Stimulated activated CD4-positive, alpha-beta T cell treated with anti-CD3 and anti-CD28 coated beads, Interleukin-15, amount 100 ng/mL, for 1 hour (primary cell): ENCODE measurements at regions not wholly inside any gene's neighbourhood (a gene's known extent, or its start where the extent isn't known, plus 50 kb on each side); places are given as distances from the start of the nearest gene placed in this dataset.

Source experiments
- DNase-seq, 2 donors: peaks; one replicate each; pipeline ENCODE4 v3.0.0-alpha.2; 2020; ENCODE audit warnings: low read depth in 1 of 2, low spot score in 1 of 2

GRCh38 chr9:78848061-78848460 lies 551.1 kb downstream of the PSAT1 start:
- DNase-seq, result no peak

- no peak for DNase-seq
Measured at GRCh38 chr9:78856144-78856543, 559.2 kb downstream of the PSAT1 start.

GRCh38 chr9:78856781-78857180 lies 559.9 kb downstream of the PSAT1 start:
- DNase-seq, result no peak

GRCh38 chr9:78857373-78858225 lies 560.7 kb downstream of the PSAT1 start:
- no peak for DNase-seq

GRCh38 chr9:78858266-78858665 lies 561.3 kb downstream of the PSAT1 start:
- no peak for DNase-seq

GRCh38 chr9:78860801-78861475 lies 564.0 kb downstream of the PSAT1 start:
- no peak for DNase-seq

GRCh38 chr9:78863531-78863930 lies 566.6 kb downstream of the PSAT1 start:
- DNase-seq, result no peak

GRCh38 chr9:78865737-78866136 lies 568.8 kb downstream of the PSAT1 start:
- no peak for DNase-seq

- DNase-seq, result no peak
Measured at GRCh38 chr9:78866207-78867132, 569.5 kb downstream of the PSAT1 start.

- DNase-seq, result no peak
Measured at GRCh38 chr9:78871086-78871451, 574.1 kb downstream of the PSAT1 start.

- no peak for DNase-seq
Measured at GRCh38 chr9:78871452-78872331, 574.8 kb downstream of the PSAT1 start.

GRCh38 chr9:78874061-78874460 lies 577.1 kb downstream of the PSAT1 start:
- no peak for DNase-seq

- no peak for DNase-seq
Measured at GRCh38 chr9:78879324-78880100, 582.6 kb downstream of the PSAT1 start.

GRCh38 chr9:78881295-78881694 lies 584.4 kb downstream of the PSAT1 start:
- no peak for DNase-seq

GRCh38 chr9:78882481-78882880 lies 585.6 kb downstream of the PSAT1 start:
- no peak for DNase-seq

GRCh38 chr9:78884611-78885150 lies 587.8 kb downstream of the PSAT1 start:
- no peak for DNase-seq

- no peak for DNase-seq
Measured at GRCh38 chr9:78892182-78892581, 595.3 kb downstream of the PSAT1 start.

GRCh38 chr9:78892769-78893168 lies 595.8 kb downstream of the PSAT1 start:
- no peak for DNase-seq

GRCh38 chr9:78893774-78894401 lies 597.0 kb downstream of the PSAT1 start:
- DNase-seq, result no peak
